ENCODE measurements at regions not wholly inside any gene's neighbourhood (a gene's known extent, or its start where the extent isn't known, plus 50 kb on each side); places are given as distances from the start of the nearest gene placed in this dataset.

DNA sequence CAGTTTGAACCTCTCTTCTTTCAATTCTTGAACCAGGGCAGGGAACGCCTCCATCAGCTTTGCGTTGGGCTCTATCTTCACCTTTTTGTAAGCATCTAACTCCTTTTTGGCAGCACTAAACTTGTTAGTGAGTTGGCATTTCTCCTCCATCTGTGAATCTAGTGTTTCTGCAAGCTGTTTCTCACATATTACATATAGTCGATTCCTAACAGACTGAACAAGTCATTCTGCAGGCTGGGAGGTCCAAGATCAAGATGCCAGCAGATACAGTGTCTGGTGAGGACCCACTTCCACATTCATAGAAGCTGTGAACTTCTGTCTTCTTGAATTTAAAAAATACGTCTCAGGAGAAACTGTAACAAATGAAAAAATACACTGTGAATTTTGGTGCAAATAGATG lies 539.7 kb downstream of the ANKRD7 start:
- Histone ChIP-seq H3K36me3 (ENCODE audit: insufficient read depth, low read length) (no peaks in the 10 kb centered on the region), H3K9ac (ENCODE audit: low read length) (no peak overlapping the region), H3K4me1 (ENCODE audit: insufficient read depth, low read length) (no peaks in the 10 kb centered on the region), H3K79me2 (ENCODE audit: insufficient read depth, low read length) (no peaks in the 10 kb centered on the region), H3K4me2 (ENCODE audit: low read length) (no peak overlapping the region), H3K27me3 (ENCODE audit: insufficient read depth, low read length) (no peaks in the 10 kb centered on the region), H3K9me3 (ENCODE audit: insufficient read depth, low read depth, low read length) (no peaks in the 10 kb centered on the region), H2AFZ (ENCODE audit: low read depth, low read length) (no peak overlapping the region), H4K20me1 (ENCODE audit: insufficient read depth, low read length) (no peaks in the 10 kb centered on the region), H3K27ac (ENCODE audit: low read depth, low read length) (no peak overlapping the region), H3K4me3 (ENCODE audit: insufficient read depth, low read depth, low read length) (no peak overlapping the region)
- H3K36me3 Mint-ChIP-seq (ENCODE audit: low read depth, unreplicated experiment), result no peaks in the 10 kb centered on the region
- TF ChIP-seq CTCF (IDR thresholded peaks at IDR 0.05; ENCODE audit: insufficient read depth, low read depth, low read length), result no peak
- no peak for TF ChIP-seq EZH2 (IDR thresholded peaks at IDR 0.05; ENCODE audit: insufficient read depth, low read length)
- no peaks in the 10 kb centered on the region for H3K9me3 Mint-ChIP-seq (ENCODE audit: unreplicated experiment)
- H3K4me1 Mint-ChIP-seq (ENCODE audit: low read depth, unreplicated experiment), result no peaks in the 10 kb centered on the region
- no peak overlapping the region for H3K27ac Mint-ChIP-seq (ENCODE audit: unreplicated experiment)
- no peak overlapping the region for H3K4me3 Mint-ChIP-seq (ENCODE audit: unreplicated experiment)
- DNase-seq (ENCODE audit: low read depth), result no peak
- peaks cover 3% of the 10 kb centered on the region for H3K27me3 Mint-ChIP-seq (ENCODE audit: low read depth, unreplicated experiment)
- no peak for FAIRE-seq

DNA sequence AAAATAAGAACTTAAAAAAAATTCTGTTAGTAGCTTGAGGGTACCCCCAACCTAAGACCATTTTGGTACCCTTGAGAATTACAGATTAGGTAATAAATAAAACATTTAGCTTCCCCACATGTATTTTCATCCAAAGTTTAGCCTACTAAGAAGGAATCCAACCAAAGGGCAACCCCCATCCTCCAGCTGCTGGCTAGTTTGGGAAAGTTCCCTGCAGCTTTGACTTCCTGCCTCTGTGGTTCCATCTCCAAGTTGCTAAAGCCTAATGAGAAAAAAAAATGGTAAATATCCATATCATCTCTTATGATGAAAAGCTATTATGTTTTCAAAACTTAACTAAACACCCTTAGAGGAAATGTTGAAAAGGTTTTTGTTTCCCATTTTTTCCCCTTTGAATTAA lies 547.2 kb downstream of the ANKRD7 start:
- H3K9me3 ChIP-seq (ENCODE audit: insufficient read depth, low read depth, low read length), result no peaks in the 10 kb centered on the region
- no peaks in the 10 kb centered on the region for H3K36me3 ChIP-seq (ENCODE audit: insufficient read depth, low read length)
- Mint-ChIP-seq H3K4me1 (ENCODE audit: low read depth, unreplicated experiment) (no peaks in the 10 kb centered on the region), H3K27ac (ENCODE audit: unreplicated experiment) (no peak overlapping the region), H3K27me3 (ENCODE audit: low read depth, unreplicated experiment) (no peaks in the 10 kb centered on the region), H3K36me3 (ENCODE audit: low read depth, unreplicated experiment) (no peaks in the 10 kb centered on the region), H3K9me3 (ENCODE audit: unreplicated experiment) (no peaks in the 10 kb centered on the region), H3K4me3 (ENCODE audit: unreplicated experiment) (no peak overlapping the region)
- no peak overlapping the region for H3K4me3 ChIP-seq (ENCODE audit: insufficient read depth, low read depth, low read length)
- TF ChIP-seq CTCF (IDR thresholded peaks at IDR 0.05; ENCODE audit: insufficient read depth, low read depth, low read length) (no peak), EZH2 (IDR thresholded peaks at IDR 0.05; ENCODE audit: insufficient read depth, low read length) (no peak)
- DNase-seq (ENCODE audit: low read depth), result no peak
- no peaks in the 10 kb centered on the region for H3K79me2 ChIP-seq (ENCODE audit: insufficient read depth, low read length)
- no peaks in the 10 kb centered on the region for H3K4me1 ChIP-seq (ENCODE audit: insufficient read depth, low read length)
- H3K27me3 ChIP-seq (ENCODE audit: insufficient read depth, low read length), result no peaks in the 10 kb centered on the region
- no peak overlapping the region for H3K4me2 ChIP-seq (ENCODE audit: low read length)
- no peak overlapping the region for H3K9ac ChIP-seq (ENCODE audit: low read length)
- no peak overlapping the region for H2AFZ ChIP-seq (ENCODE audit: low read depth, low read length)
- FAIRE-seq, result no peak
- no peak overlapping the region for H3K27ac ChIP-seq (ENCODE audit: low read depth, low read length)
- no peaks in the 10 kb centered on the region for H4K20me1 ChIP-seq (ENCODE audit: insufficient read depth, low read length)

DNA sequence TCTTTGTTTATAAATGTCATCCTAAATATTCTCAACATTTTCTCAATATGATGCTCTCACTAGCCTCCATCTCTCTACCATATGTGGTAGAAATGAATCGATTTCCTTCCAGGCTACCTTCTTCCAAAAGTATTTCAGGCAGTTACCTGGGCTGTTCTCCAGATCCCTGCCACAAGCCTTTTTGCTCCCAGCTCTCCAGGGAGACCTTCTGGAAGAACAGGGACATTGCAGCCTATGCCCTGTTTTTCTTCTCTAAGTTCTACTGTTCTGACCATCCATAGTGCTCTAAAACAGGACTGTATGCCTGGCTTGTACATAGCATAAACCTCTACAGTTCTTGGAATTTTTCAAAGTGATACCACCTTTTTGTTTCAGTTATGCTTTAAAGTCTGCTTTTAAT lies 552.8 kb downstream of the ANKRD7 start:
- TF ChIP-seq CTCF (IDR thresholded peaks at IDR 0.05; ENCODE audit: insufficient read depth, low read depth, low read length) (no peak), EZH2 (IDR thresholded peaks at IDR 0.05; ENCODE audit: insufficient read depth, low read length) (no peak)
- no peaks in the 10 kb centered on the region for H3K36me3 Mint-ChIP-seq (ENCODE audit: low read depth, unreplicated experiment)
- no peak overlapping the region for H3K27ac Mint-ChIP-seq (ENCODE audit: unreplicated experiment)
- no peaks in the 10 kb centered on the region for H3K4me1 ChIP-seq (ENCODE audit: insufficient read depth, low read length)
- no peaks in the 10 kb centered on the region for H3K79me2 ChIP-seq (ENCODE audit: insufficient read depth, low read length)
- no peak overlapping the region for H3K4me2 ChIP-seq (ENCODE audit: low read length)
- H3K9me3 ChIP-seq (ENCODE audit: insufficient read depth, low read depth, low read length), result no peaks in the 10 kb centered on the region
- H3K4me3 Mint-ChIP-seq (ENCODE audit: unreplicated experiment), result no peak overlapping the region
- H3K27ac ChIP-seq (ENCODE audit: low read depth, low read length), result no peak overlapping the region
- H2AFZ ChIP-seq (ENCODE audit: low read depth, low read length), result no peak overlapping the region
- no peaks in the 10 kb centered on the region for H3K27me3 ChIP-seq (ENCODE audit: insufficient read depth, low read length)
- H3K36me3 ChIP-seq (ENCODE audit: insufficient read depth, low read length), result no peaks in the 10 kb centered on the region
- H3K9me3 Mint-ChIP-seq (ENCODE audit: unreplicated experiment), result no peaks in the 10 kb centered on the region
- no peak overlapping the region for H3K4me3 ChIP-seq (ENCODE audit: insufficient read depth, low read depth, low read length)
- DNase-seq (ENCODE audit: low read depth) (no peak), FAIRE-seq (no peak)
- H4K20me1 ChIP-seq (ENCODE audit: insufficient read depth, low read length), result no peaks in the 10 kb centered on the region
- no peak overlapping the region for H3K9ac ChIP-seq (ENCODE audit: low read length)
- no peaks in the 10 kb centered on the region for H3K27me3 Mint-ChIP-seq (ENCODE audit: low read depth, unreplicated experiment)
- no peaks in the 10 kb centered on the region for H3K4me1 Mint-ChIP-seq (ENCODE audit: low read depth, unreplicated experiment)

Data from astrocyte (in vitro differentiated cells and primary cell).